PC-9 (cell line): ENCODE measurements at regions not wholly inside any gene's neighbourhood (a gene's known extent, or its start where the extent isn't known, plus 50 kb on each side); places are given as distances from the start of the nearest gene placed in this dataset.

ENCODE experiments used
- BruUV-seq: library from RNA; stranded (reverse); fragments of 400-500 nt; replicated peaks from 2 replicates; lab custom pipeline; 2021; lab: Mats Ljungman, UMichigan
- CTCF ChIA-PET: fragments of 300-600 bp; sonication (Branson Sonifier 250); formaldehyde crosslinking; loops from one replicate; lab custom pipeline; 2022; ENCODE audit warnings: antibody characterized with exemption; lab: Charles Lee
- POLR2A ChIA-PET: fragments of 300-600 bp; sonication (Branson Sonifier 250); formaldehyde crosslinking; loops from one replicate; lab custom pipeline; 2022; ENCODE audit warnings: antibody characterized with exemption; ENCODE audit not compliant: unreplicated experiment; lab: Charles Lee
- DNase-seq, 2 experiments: peaks; one replicate each; pipeline versions ENCODE4 v3.0.0 to v3.0.0-alpha.2; 2015 to 2022; ENCODE audit warnings: mixed read lengths in 1 of 2
- H2AFZ ChIP-seq: fragments of 200-600 bp; sonication (generic); 2 replicates; pipeline ENCODE4 v1.8.1; 2017; ENCODE audit warnings: antibody characterized with exemption
- H3F3A ChIP-seq: fragments of 200-600 bp; sonication (generic); 2 replicates; pipeline ENCODE4 v1.8.1; 2017; ENCODE audit warnings: antibody characterized with exemption, mild to moderate bottlenecking, low read depth; ENCODE audit not compliant: insufficient read depth
- H3K27ac ChIP-seq: fragments of 200-600 bp; sonication (generic); 2 replicates; pipeline ENCODE4 v1.6.1; 2016; ENCODE audit warnings: mixed run types
- H3K27me3 ChIP-seq: fragments of 200-600 bp; sonication (generic); 2 replicates; pipeline ENCODE4 v1.6.1; 2016; ENCODE audit warnings: low read depth, mixed run types; ENCODE audit not compliant: insufficient read depth
- H3K36me3 ChIP-seq: fragments of 200-600 bp; sonication (generic); 2 replicates; pipeline ENCODE4 v1.6.1; 2016; ENCODE audit warnings: low read depth, mixed run types
- H3K4me1 ChIP-seq: fragments of 200-600 bp; sonication (generic); replicated peaks from 2 replicates; pipeline ENCODE4 v1.6.1; 2016; ENCODE audit warnings: mixed run types; ENCODE audit not compliant: insufficient read depth
- H3K4me2 ChIP-seq: fragments of 200-600 bp; sonication (generic); 2 replicates; pipeline ENCODE4 v1.6.1; 2017; ENCODE audit warnings: mixed run types
- H3K4me3 ChIP-seq: fragments of 200-600 bp; sonication (generic); 2 replicates; pipeline ENCODE4 v1.6.1; 2016; ENCODE audit warnings: mixed run types
- H3K79me2 ChIP-seq: fragments of 200-600 bp; sonication (generic); 2 replicates; pipeline ENCODE4 v1.6.1; 2017; ENCODE audit warnings: low read depth, mixed run types
- H3K9me2 ChIP-seq: fragments of 200-600 bp; sonication (generic); 2 replicates; pipeline ENCODE4 v1.8.1; 2017; ENCODE audit warnings: mild to moderate bottlenecking; ENCODE audit not compliant: insufficient read depth
- H3K9me3 ChIP-seq: fragments of 200-600 bp; sonication (generic); 2 replicates; pipeline ENCODE4 v1.8.1; 2016; ENCODE audit warnings: low read depth; ENCODE audit not compliant: insufficient read depth
- H4K20me1 ChIP-seq: fragments of 200-600 bp; sonication (generic); 2 replicates; pipeline ENCODE4 v1.8.1; 2017; ENCODE audit not compliant: insufficient read depth
- CTCF ChIP-seq: fragments of 200-600 bp; sonication (generic); conservative IDR thresholded peaks from 2 replicates; pipeline ENCODE4 v1.6.1; 2017; ENCODE audit warnings: mixed run types, antibody characterized with exemption, mild to moderate bottlenecking, moderate library complexity
- EZH2 ChIP-seq: fragments of 200-600 bp; sonication (generic); IDR thresholded peaks from 2 replicates; pipeline ENCODE4 v1.8.0; 2017; ENCODE audit warnings: antibody characterized with exemption, low read depth
- intact Hi-C: fragments of 100-400 bp; cut with micrococcal nuclease; formaldehyde crosslinking; loops from one replicate; pipeline ENCODE4 v1.10.0; 2022; ENCODE audit not compliant: unreplicated experiment

DNA sequence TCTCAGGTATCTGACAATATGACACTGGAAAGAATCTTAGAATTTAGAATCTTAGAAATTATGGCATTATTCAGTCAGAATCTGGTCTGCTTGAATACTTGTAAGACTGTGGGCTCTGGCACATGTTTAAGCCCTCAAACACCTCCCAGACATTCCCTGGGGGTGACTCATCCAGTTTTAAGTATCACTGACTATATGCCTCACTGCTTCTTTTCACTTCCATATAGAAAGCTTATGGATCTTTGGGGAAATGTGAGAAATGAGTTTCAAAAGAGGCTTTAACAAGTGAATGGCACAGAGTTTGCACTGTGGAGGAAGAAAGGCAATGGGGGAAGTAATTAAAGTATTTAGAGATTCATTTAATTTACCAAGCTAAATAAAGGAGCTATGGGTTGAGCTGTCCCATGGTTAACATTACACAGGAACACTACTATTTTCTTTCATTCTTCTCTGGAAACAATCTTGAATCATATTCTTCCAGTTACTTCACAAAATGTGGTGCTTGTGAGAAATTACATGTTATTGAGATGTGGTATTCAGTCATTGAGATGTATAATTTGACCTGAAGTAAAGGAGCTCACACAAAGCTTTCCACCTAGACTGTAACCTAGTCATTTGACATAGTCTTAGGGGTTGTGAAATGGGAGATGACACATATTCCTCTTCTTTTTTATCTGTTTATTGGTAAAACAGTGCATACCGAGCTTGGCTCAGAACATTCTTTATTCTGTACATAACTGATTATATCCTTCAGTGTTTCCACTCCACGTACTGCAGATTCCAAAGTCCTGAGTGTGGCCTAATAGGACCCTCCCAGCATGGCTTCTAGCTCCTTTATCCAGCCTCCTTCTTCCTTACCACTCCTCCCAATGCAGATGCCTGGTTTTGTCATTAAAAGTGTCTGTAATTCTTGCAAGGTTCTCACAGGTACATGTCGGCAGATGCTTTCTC is 544.6 kb upstream of the NECTIN3 start:
- BruUV-seq = no TSS peak
- no peak overlapping the region for H2AFZ ChIP-seq
- H3K4me3 ChIP-seq = no peak overlapping the region

DNA sequence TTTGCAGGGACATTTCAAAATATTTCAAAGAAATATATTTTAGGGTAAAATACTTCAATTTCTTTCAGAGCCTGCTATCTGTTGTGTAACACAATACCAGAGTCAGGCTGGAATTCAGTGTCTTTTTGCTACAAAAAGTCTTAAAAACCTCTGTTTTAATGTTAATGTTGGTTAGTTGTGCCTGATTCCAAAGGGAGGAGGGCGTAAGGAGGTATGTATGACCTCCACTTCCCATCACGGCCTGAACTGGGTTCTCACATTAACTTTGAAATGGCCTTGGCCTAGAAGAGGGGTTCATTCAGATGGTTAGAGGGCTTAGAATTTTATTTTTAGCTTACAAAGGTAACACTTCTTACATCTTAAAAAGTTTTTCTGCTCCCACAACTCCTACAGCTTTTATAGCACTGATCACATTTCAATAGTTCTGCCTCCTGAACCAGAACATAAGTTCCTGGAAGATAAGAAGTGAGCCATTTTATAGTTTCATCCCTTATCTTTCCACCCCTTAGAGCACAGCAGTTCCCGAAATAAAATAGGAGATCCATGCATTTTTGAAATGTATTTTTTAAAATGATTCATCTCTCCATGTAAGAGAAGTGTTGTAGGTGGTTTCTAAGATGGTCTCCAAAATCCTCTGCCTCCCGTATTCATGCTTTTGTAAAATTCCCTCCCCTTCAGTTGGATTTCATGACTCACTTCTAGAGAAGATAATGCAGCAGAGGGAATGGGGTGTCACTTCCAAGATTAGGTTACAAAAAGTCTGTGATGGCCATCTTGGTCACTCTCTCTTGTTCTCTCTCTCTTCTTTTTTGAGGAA is 543.1 kb upstream of the NECTIN3 start:
- ChIA-PET POLR2A (no interaction called here), CTCF (no interaction called here)
- Histone ChIP-seq H3K79me2 (no peaks in the 10 kb centered on the region), H3K36me3 (no peaks in the 10 kb centered on the region), H3K27ac (no peak overlapping the region), H3K4me2 (no peak overlapping the region), H3K9me2 (no peaks in the 10 kb centered on the region), H3F3A (no peaks in the 10 kb centered on the region), H2AFZ (no peak overlapping the region), H3K4me3 (no peak overlapping the region), H3K4me1 (0 out of 2 replicates have a peak, but pooled peaks cover 6% of the 10 kb centered on the region), H3K9me3 (no peaks in the 10 kb centered on the region), H4K20me1 (no peaks in the 10 kb centered on the region), H3K27me3 (no peaks in the 10 kb centered on the region)
- TF ChIP-seq CTCF (no peak), EZH2 (no peak)
- BruUV-seq = no TSS peak
- intact Hi-C loops = no loop called here
- DNase-seq = no peak

More for the DNA sequence above, 544.6 kb upstream of the NECTIN3 start:
- peak; percentile 38 to 58 for DNase-seq
- ChIA-PET POLR2A (interaction anchor here (0.6 kb wide), 2 partner anchors 369 to 1559 kb away, joined by 6 read pairs; partner anchors contain the start of gene C3orf52), CTCF (interaction anchor here (0.7 kb wide), 1 partner anchor 884 kb away, joined by 5 read pairs; no protein-coding TSS in a partner anchor)
- H3K9me2 ChIP-seq = no peaks in the 10 kb centered on the region; the same call in 1 of the 2 replicates
- no peaks in the 10 kb centered on the region for H3F3A ChIP-seq
- H3K27ac ChIP-seq = no peak overlapping the region
- no peaks in the 10 kb centered on the region for H3K79me2 ChIP-seq
- H3K36me3 ChIP-seq = no peaks in the 10 kb centered on the region
- intact Hi-C loops = loop anchor here (1.0 kb wide), 1 partner anchor 50 kb away; no protein-coding TSS in a partner anchor
- no peak overlapping the region for H3K4me2 ChIP-seq
- H3K9me3 ChIP-seq = no peaks in the 10 kb centered on the region
- no peaks in the 10 kb centered on the region for H3K27me3 ChIP-seq
- no peaks in the 10 kb centered on the region for H4K20me1 ChIP-seq
- H3K4me1 ChIP-seq = 0 out of 2 replicates have a peak, but pooled peaks cover 6% of the 10 kb centered on the region
- TF ChIP-seq EZH2 = no peak
- no peak for TF ChIP-seq CTCF

- H3K4me2 ChIP-seq = no peak overlapping the region
- H3K4me3 ChIP-seq = no peak overlapping the region
- ChIA-PET POLR2A (no interaction called here), CTCF (no interaction called here)
- intact Hi-C loops = no loop called here
- no TSS peak for BruUV-seq
- no peaks in the 10 kb centered on the region for H3K9me2 ChIP-seq
- no peaks in the 10 kb centered on the region for H3K36me3 ChIP-seq
- no peak overlapping the region for H2AFZ ChIP-seq
- H3K79me2 ChIP-seq = no peaks in the 10 kb centered on the region
- H3F3A ChIP-seq = no peaks in the 10 kb centered on the region
- DNase-seq = no peak
- TF ChIP-seq CTCF (no peak), EZH2 (no peak)
- H4K20me1 ChIP-seq = no peaks in the 10 kb centered on the region
- H3K27ac ChIP-seq = no peak overlapping the region
- H3K27me3 ChIP-seq = no peaks in the 10 kb centered on the region
- 0 out of 2 replicates have a peak, but pooled peaks cover 6% of the 10 kb centered on the region for H3K4me1 ChIP-seq
- H3K9me3 ChIP-seq = no peaks in the 10 kb centered on the region
These were observed 540.7 kb upstream of the NECTIN3 start for GRCh38 chr3:110530902-110531301.
